ENCODE measurements at regions not wholly inside any gene's neighbourhood (a gene's known extent, or its start where the extent isn't known, plus 50 kb on each side); places are given as distances from the start of the nearest gene placed in this dataset.

- DNase-seq, result no peak
Measured at GRCh38 chr18:51734576-51734975, 537.1 kb upstream of the MEX3C start.

DNA sequence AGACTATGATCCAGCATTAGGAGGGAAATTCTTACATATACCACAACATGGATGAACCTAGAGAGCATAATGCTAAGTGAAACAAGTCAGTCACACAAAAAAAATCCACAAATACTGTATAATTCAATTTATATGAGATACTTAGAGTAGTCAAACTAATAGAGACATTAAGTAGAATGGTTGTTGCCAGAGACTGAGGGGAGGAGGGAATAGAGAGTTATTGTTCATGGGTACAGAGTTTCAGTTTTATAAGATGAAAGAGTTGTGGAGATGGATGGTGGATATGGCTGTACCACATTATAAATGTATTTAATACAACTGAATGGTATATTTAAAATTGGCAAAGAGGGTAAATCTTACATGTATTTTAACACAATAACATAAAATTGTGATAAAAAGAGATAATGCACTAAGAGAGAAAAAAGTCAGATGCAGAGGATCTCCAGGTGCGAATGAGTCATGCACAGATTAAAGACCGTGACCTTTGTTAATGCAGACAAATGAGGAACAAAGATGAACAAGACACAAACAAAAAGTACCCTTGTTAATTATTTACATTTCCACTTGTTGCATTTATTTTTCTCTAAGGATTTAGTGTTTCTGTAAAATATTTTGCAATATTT, 541.7 kb upstream of the MEX3C start:
- no peak for DNase-seq

- no peak for DNase-seq
Measured at GRCh38 chr18:51751901-51752300, 554.4 kb upstream of the MEX3C start.

GRCh38 chr18:51753365-51754057, 556.0 kb upstream of the MEX3C start:
- no peak for DNase-seq

DNA sequence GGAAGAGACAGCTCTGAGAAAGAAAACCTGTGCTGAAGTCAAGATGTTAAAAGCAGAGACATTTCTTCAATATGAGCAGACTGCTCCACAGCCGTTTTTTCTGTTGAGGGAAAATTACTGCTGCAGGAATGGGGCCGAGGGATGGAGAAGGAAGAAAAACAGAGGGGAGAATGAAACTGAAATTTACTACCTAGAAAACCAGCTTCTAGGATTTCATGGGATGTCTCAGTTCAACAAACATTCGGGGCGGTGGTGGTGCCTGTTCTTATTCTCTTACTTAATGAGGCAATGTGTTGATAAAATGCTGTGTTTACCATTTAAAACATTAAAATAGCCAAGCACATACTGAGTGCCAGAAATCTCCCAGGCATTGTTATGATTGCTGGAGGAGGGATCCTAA, 557.1 kb upstream of the MEX3C start:
- DNase-seq, result no peak

DNA sequence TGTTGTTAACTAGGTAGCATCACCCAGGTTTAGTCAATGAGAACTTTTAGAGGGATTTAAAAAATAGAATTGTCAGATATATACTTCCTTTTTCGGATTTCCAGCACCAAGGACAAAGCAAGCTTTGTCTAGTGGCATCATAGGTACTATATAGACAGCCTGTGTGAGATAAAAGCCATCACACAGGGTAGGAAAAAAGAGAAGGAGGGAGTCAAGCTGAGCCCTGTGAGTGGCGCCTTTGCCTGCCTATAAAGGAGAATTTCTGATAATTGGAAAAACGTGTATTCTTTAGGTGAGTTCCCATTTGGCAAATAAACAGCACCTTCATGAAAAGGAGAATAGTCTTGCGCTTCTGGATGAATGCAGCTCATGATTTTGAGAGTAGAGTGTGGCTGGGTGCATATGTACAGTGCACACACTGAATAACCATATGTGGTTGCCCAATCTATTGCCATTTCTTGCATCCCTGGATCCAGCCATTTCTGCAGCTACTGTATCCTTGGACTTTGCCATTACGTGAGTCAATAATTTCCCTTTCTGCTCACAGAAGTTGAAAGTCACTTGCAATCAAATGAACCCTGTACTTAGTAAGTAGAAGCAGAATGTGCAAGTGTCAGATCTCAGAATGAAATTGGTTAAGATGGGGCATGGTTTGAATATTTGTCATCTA, 559.9 kb upstream of the MEX3C start:
- no peak for DNase-seq

DNA sequence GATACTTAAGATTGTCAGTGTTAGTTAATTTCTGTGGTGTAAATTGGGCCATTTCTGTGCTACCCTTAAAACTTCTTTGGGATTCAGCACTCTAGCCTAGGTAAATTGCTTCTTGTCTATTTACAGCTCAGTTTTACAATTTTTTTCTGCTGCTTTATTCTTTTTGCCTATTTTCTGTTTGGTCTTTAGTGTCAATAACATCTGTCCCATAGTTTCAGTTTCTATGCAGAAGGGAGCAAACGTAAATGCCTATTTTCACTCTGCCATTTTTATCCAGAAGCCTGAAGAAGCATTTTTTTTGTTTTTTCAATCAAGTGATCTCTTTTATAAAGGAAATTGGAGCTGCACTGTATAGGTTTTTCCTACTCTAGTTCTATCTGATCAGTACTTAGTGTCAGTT, 564.9 kb upstream of the MEX3C start:
- no peak for DNase-seq

DNA sequence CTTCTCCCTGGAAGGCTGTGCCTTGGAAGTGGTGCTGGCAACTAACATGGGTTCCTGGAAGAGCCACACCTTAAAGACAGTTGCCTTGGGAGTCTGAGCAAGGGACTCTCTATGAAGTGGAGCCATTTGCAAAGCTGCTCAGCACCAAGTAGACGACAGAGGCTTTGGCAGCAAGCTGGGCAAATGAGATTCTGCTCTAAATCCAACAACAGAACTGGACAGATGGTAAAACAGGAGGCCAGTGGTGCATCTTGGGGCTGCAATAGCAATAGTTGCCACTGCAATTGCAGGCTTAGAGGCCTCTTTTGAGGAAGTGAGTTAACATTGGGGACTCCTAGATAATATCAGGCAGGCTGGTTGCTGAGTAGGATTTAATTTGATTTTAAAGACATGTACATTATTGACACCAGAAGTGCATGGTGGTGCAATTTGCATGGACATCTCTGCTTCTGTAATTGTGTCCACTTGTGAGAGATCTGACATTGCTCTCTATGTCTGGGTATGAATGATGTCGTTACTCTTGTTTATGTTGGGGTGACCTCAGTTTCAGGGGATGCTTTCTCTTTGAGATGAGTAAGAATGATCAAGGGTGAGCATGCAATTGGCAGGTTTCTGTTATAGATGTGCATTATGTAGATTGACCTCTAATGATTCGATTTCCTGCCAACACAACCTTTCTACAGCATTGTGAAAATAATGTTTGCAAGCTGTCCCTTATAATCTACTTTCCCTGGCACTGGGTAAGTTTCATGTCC, 568.3 kb upstream of the MEX3C start:
- no peak for DNase-seq

DNA sequence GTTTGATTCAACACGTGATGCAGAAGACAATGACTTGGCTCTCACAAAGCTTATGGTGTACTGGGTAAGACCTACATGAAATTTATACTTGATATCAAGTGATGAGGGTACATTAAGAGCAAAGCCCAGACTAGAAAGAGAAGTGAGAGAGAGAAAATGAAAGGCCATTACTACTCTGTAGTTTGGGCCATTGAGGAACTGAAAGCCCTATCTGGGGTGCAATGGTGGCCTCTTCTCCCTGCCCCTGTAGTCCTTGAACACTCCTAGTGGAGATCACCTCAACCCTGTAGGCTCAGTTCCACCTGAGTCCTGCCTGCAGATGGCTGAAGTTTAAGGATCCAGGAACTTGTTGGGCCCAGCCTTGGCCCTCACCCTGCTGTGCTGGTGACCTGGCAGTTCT, 569.8 kb upstream of the MEX3C start:
- DNase-seq, result no peak

- DNase-seq, result no peak
Measured at GRCh38 chr18:51778115-51778514, 561.9 kb upstream of the DCC start.

DNA sequence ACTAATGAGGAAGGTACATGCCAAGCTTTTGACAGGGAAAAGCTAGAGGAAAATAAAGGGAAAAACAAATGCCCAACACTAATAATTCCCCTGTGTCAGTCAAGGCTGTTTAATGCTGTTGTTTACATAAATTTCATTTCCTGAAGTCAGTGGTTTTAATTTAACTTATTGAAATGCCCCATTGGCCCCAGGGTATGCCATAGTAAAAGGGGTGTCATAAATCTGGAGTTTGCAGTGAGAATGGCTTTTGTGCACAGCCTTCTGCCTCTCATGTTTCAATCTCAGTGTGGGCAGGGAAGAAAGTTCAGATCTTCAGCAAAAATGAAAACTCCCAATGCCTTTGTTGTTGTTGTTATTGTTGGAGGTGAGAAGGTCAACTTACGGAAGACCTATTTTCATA, 550.1 kb upstream of the DCC start:
- DNase-seq, result no peak

DNA sequence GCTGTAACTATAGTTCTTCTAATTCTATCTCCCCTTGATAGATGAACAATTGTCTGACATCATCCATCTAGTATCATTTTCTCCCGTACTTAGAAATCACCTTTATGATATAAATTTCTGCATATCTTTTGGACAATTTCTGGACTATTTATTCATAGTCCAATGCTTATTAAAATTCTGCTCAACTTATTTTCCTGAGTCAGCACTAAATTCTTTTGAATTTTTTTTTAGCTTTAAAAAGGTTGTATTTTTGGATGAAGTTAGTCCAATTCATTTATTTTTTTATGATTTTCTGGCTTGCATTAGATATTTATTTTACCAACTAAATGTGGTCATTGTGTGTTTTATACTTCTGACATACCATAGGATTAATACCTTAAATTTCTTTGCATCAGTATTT, 538.5 kb upstream of the DCC start:
- no peak for DNase-seq

- no peak for DNase-seq
Measured at GRCh38 chr18:51802569-51803428, 537.2 kb upstream of the DCC start.

DNA sequence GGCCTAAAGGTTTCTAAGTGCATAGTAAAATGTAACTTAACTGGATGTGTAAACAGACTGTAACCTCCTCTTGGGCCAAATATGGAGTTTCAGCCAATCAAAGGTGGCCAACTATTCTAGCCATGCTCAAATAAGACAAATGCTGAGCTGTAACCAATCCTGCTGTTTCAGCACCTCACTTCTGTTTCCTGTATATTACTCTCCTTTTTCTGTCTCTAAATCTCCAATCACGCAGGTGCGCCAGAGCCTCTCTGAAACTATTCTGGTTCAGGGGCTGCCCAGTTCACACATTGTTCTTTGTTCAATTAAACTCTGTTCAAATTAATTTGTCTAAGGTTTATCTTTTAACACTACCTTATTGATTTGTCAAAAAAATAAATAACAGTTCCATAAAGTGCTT, 532.7 kb upstream of the DCC start:
- DNase-seq, result no peak

GRCh38 chr18:51811883-51812282, 528.1 kb upstream of the DCC start:
- DNase-seq, result no peak

DNA sequence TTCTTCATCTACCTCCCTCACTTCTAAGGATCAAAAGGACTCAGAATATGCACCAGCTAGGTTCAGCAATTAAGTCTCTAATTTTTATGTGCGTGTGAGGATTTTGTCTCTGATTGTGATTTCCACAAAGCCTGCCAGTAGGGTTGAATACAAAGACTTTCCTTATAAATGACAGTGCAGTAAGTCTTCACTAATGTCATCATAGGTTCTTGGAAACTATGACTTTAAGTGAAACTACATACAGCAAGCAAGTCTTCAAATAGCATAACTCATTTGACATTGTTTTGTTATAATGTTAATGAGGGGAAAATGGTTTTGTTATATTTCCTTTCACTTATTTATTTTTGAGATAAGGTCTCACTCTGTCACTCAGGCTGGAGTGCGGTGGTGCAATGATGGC, 526.3 kb upstream of the DCC start:
- DNase-seq, result no peak

- no peak for DNase-seq
Measured at GRCh38 chr18:51821610-51822009, 518.4 kb upstream of the DCC start.

GRCh38 chr18:51824746-51825145, 515.3 kb upstream of the DCC start:
- DNase-seq, result no peak

DNA sequence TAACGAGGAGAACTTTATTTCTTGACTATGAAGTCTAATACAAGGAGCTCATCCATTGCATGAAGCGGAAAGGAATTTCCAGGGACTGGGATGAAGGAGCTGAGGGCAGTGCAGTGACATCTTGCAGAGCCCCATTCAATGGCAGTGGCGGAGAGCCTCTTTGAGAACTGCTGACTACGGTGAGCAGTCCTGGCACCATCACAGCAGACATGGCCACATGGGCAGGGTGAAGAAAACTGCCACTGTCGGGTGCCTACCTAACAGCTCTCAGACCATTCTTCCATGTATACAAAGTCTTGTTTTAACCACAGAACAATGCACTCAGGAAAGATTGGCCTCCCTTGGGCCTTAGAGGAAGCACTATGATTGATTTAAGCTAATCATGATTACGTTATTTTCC, 506.1 kb upstream of the DCC start:
- DNase-seq, result no peak

DNA sequence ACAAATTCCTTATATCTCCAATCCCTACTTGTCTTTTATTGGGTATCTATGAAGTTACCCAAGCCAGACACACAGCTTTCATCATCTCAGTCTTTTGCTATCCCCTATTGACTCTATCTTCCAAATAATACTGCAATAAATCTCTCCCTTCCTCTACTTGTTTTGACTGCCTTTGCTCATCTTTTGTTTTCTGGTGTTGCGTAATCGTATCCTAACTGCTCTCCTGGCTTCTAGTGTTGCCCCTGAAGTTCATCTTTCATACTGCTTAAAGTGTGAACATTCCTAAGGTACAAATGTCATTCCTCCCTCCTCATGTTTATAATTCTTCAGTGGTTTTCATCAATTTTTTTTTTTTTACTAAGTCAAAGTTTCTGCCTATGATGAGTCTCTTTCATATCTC, 491.3 kb upstream of the DCC start:
- DNase-seq, result no peak

- no peak for DNase-seq
Measured at GRCh38 chr18:51852681-51853080, 487.3 kb upstream of the DCC start.

DNA sequence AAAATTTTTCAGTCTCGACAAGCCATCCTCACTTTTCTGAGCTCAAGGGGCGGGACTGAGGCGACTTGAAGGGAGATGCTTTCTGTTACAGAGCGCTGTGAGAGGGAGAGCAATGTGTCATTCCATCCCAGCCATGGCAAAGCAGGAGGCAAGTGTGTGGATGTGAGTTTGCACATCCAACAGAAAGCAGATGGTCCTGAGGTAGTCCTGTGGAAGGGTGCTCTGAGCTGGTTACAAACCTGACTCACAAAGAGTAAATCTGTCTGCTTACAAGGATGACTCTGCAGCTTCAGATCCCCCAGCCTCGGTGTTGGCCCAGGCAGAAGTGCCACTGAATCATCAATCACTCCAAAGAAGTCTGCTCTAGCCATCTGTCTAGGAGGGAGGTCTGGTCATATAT, 482.0 kb upstream of the DCC start:
- no peak for DNase-seq

DNA sequence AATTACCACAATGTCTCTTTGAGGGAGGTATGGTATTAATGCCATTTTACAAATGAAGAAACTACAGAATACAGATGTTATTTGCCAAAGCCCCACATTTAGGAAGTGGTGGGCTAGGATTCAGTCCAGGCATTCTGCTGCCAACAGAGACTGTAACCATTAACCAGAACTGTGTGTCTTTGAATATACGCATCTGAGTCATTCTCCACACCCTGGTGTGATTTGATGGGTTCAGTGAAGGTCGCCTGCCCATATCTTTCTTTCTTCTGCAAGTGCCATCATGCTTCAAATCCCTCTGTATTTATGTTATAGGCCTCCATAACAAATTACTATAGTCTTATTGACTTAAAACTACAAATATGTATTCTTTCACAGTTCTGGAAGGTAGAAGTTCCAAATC, 479.0 kb upstream of the DCC start:
- no peak for DNase-seq

Data from CD4-positive, alpha-beta T cell treated with Interleukin-1 beta for 1 hour (primary cell).